ENCODE measurements at regions not wholly inside any gene's neighbourhood (a gene's known extent, or its start where the extent isn't known, plus 50 kb on each side); places are given as distances from the start of the nearest gene placed in this dataset.

- H3K4me1 Mint-ChIP-seq = peaks cover 0 to 9% (median 1%) of the 10 kb centered on the region in 4 donors
- DNase-seq (peak in 1 of 10 donors; percentile 48), ATAC-seq (no peak)
- H3K27me3 Mint-ChIP-seq = peaks cover 3 to 11% (median 5%) of the 10 kb centered on the region in 5 donors
- POLR2A ChIA-PET = interaction anchor here (0.5 kb wide), 1 partner anchor 56 kb away, joined by 3 read pairs; no protein-coding TSS in a partner anchor
- peak overlapping the region in 1 of 10 donors; percentile 80 for H3K27ac Mint-ChIP-seq
- H3K4me3 Mint-ChIP-seq = no peak overlapping the region
- no peaks in the 10 kb centered on the region for H3K36me3 Mint-ChIP-seq
- H3K9me3 Mint-ChIP-seq = no peaks in the 10 kb centered on the region
These were observed 113.0 kb downstream of the CRYAA start for GRCh38 chr21:43281661-43282357.

GRCh38 chr21:43280949-43281633 lies 112.3 kb downstream of the CRYAA start:
- H3K27me3 Mint-ChIP-seq = peaks cover 3 to 17% (median 6%) of the 10 kb centered on the region in 5 donors
- peak in 1 of 10 donors; percentile 50 for DNase-seq
- no peak for ATAC-seq
- peaks cover 2 to 11% (median 2%) of the 10 kb centered on the region in 4 donors for H3K4me1 Mint-ChIP-seq
- peak overlapping the region in 4 of 10 donors; percentile 48 to 57 (median 52) for H3K27ac Mint-ChIP-seq
- H3K36me3 Mint-ChIP-seq = no peaks in the 10 kb centered on the region
- POLR2A ChIA-PET = interaction anchor here (0.5 kb wide), 1 partner anchor 56 kb away, joined by 3 read pairs; no protein-coding TSS in a partner anchor
- no peak overlapping the region for H3K4me3 Mint-ChIP-seq
- H3K9me3 Mint-ChIP-seq = peaks cover 0 to 2% (median 0%) of the 10 kb centered on the region in 9 donors

GRCh38 chr21:43279578-43279894 lies 110.7 kb downstream of the CRYAA start:
- H3K36me3 Mint-ChIP-seq = no peaks in the 10 kb centered on the region
- DNase-seq = no peak
- H3K27ac Mint-ChIP-seq = no peak overlapping the region
- POLR2A ChIA-PET = no interaction called here
- peaks cover 4 to 23% (median 8%) of the 10 kb centered on the region in 5 donors for H3K27me3 Mint-ChIP-seq
- H3K4me3 Mint-ChIP-seq = no peak overlapping the region
- peaks cover 5 to 15% (median 10%) of the 10 kb centered on the region in 4 donors for H3K4me1 Mint-ChIP-seq
- peaks cover 0 to 4% (median 0%) of the 10 kb centered on the region in 9 donors for H3K9me3 Mint-ChIP-seq
- no peak for ATAC-seq

- Mint-ChIP-seq H3K9me3 (peaks cover 0 to 4% (median 0%) of the 10 kb centered on the region in 9 donors), H3K4me1 (peaks cover 5 to 15% (median 10%) of the 10 kb centered on the region in 4 donors), H3K27ac (peak overlapping the region in 2 of 10 donors; percentile 49 to 69), H3K4me3 (no peak overlapping the region), H3K27me3 (peaks cover 4 to 23% (median 8%) of the 10 kb centered on the region in 5 donors), H3K36me3 (no peaks in the 10 kb centered on the region)
- peak in 1 of 10 donors; percentile 58 for DNase-seq
- POLR2A ChIA-PET = interaction anchor here (0.6 kb wide), 1 partner anchor 8 kb away, joined by 3 read pairs; no protein-coding TSS in a partner anchor
- ATAC-seq = no peak
These were observed 110.2 kb downstream of the CRYAA start for GRCh38 chr21:43278766-43279577.

GRCh38 chr21:43278359-43278758 lies 109.6 kb downstream of the CRYAA start:
- Mint-ChIP-seq H3K4me3 (no peak overlapping the region), H3K9me3 (peaks cover 0 to 4% (median 0%) of the 10 kb centered on the region in 9 donors), H3K27ac (peak overlapping the region in 3 of 10 donors; percentile 56 to 69 (median 60)), H3K27me3 (peaks cover 4 to 23% (median 8%) of the 10 kb centered on the region in 5 donors), H3K36me3 (no peaks in the 10 kb centered on the region), H3K4me1 (peaks cover 5 to 15% (median 10%) of the 10 kb centered on the region in 4 donors)
- POLR2A ChIA-PET = interaction anchor here (0.6 kb wide), 1 partner anchor 9 kb away, joined by 3 read pairs; no protein-coding TSS in a partner anchor
- ATAC-seq (no peak), DNase-seq (no peak)

GRCh38 chr21:43277481-43278351 lies 108.9 kb downstream of the CRYAA start:
- H3K4me3 Mint-ChIP-seq = no peak overlapping the region
- peak overlapping the region in 2 of 10 donors; percentile 60 to 78 for H3K27ac Mint-ChIP-seq
- peaks cover 0 to 4% (median 0%) of the 10 kb centered on the region in 9 donors for H3K9me3 Mint-ChIP-seq
- peaks cover 4 to 28% (median 8%) of the 10 kb centered on the region in 5 donors for H3K27me3 Mint-ChIP-seq
- H3K4me1 Mint-ChIP-seq = peaks cover 5 to 15% (median 10%) of the 10 kb centered on the region in 4 donors
- no peaks in the 10 kb centered on the region for H3K36me3 Mint-ChIP-seq
- DNase-seq (peak in 1 of 10 donors; percentile 46), ATAC-seq (no peak)
- POLR2A ChIA-PET = no interaction called here

GRCh38 chr21:43276811-43277210 lies 108.0 kb downstream of the CRYAA start:
- Mint-ChIP-seq H3K36me3 (no peaks in the 10 kb centered on the region), H3K27ac (peak overlapping the region in 3 of 10 donors; percentile 43 to 91 (median 65)), H3K27me3 (peaks cover 4 to 31% (median 8%) of the 10 kb centered on the region in 5 donors), H3K4me3 (no peak overlapping the region), H3K9me3 (peaks cover 0 to 4% (median 0%) of the 10 kb centered on the region in 9 donors), H3K4me1 (peaks cover 5 to 15% (median 10%) of the 10 kb centered on the region in 4 donors)
- no peak for ATAC-seq
- peak in 1 of 10 donors; percentile 50 for DNase-seq
- POLR2A ChIA-PET = no interaction called here

GRCh38 chr21:43275421-43276211 lies 106.8 kb downstream of the CRYAA start:
- DNase-seq = peak in 8 of 10 donors; percentile 21 to 69 (median 52)
- peak overlapping the region in 3 of 10 donors; percentile 24 to 63 (median 33) for H3K4me3 Mint-ChIP-seq
- POLR2A ChIA-PET = interaction anchor here (0.7 kb wide), 1 partner anchor 69 kb away, joined by 3 read pairs; no protein-coding TSS in a partner anchor
- H3K9me3 Mint-ChIP-seq = peaks cover 0 to 4% (median 0%) of the 10 kb centered on the region in 9 donors
- no peaks in the 10 kb centered on the region for H3K36me3 Mint-ChIP-seq
- H3K4me1 Mint-ChIP-seq = peaks cover 5 to 15% (median 10%) of the 10 kb centered on the region in 4 donors
- peak overlapping the region in 7 of 10 donors; percentile 43 to 92 (median 84) for H3K27ac Mint-ChIP-seq
- H3K27me3 Mint-ChIP-seq = peaks cover 4 to 42% (median 9%) of the 10 kb centered on the region in 5 donors
- ATAC-seq = peak; percentile 44 to 90

- Mint-ChIP-seq H3K36me3 (no peaks in the 10 kb centered on the region), H3K4me1 (peaks cover 5 to 15% (median 10%) of the 10 kb centered on the region in 4 donors), H3K4me3 (no peak overlapping the region), H3K27me3 (peaks cover 4 to 44% (median 11%) of the 10 kb centered on the region in 5 donors), H3K27ac (peak overlapping the region in 2 of 10 donors; percentile 86 to 91), H3K9me3 (peaks cover 0 to 4% (median 0%) of the 10 kb centered on the region in 9 donors)
- ATAC-seq = no peak
- DNase-seq = peak in 1 of 10 donors; percentile 48
- POLR2A ChIA-PET = interaction anchor here (0.7 kb wide), 1 partner anchor 69 kb away, joined by 3 read pairs; no protein-coding TSS in a partner anchor
These were observed 106.1 kb downstream of the CRYAA start for GRCh38 chr21:43274946-43275310.

GRCh38 chr21:43274022-43274945 lies 105.5 kb downstream of the CRYAA start:
- Mint-ChIP-seq H3K27ac (peak overlapping the region in 1 of 10 donors; percentile 56), H3K4me3 (no peak overlapping the region), H3K27me3 (peaks cover 4 to 46% (median 12%) of the 10 kb centered on the region in 5 donors), H3K36me3 (no peaks in the 10 kb centered on the region), H3K4me1 (peaks cover 7 to 18% (median 12%) of the 10 kb centered on the region in 4 donors), H3K9me3 (peaks cover 0 to 4% (median 0%) of the 10 kb centered on the region in 9 donors)
- DNase-seq (peak in 1 of 10 donors; percentile 41), ATAC-seq (no peak)
- POLR2A ChIA-PET = no interaction called here

Data from naive thymus-derived CD8-positive, alpha-beta T cell (primary cell).